ENCODE measurements at regions not wholly inside any gene's neighbourhood (a gene's known extent, or its start where the extent isn't known, plus 50 kb on each side); places are given as distances from the start of the nearest gene placed in this dataset.

DNA sequence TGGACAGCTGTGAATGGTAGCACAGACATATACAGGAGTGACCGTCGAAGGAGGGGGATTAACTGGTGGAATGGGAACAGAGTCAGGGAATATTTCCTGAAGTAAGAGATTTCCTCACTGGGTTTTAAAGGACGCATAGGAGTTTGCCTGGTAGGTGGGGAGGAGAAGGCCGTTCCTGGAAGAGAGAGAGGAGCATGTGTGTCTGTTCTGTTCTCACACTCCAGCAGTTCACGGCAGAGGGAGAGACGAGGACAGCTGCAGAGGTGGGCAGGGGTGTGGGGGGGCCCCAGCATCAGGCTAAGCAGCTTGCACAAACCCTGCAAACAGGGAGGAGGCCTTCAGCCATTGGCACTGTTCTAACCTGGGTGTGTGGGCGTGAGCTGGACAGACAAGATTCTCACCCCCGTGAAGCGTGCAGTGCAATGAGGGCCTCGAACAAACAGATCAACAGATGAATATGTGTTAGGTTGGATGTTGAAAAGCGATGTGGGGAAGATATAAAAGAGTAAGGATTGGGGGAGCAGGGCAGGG, 85.3 kb upstream of the GSE1 start:
- no peak overlapping the region for H2AFZ ChIP-seq (ENCODE audit: low read depth, low read length)
- no peaks in the 10 kb centered on the region for H3K27me3 ChIP-seq (ENCODE audit: low read depth, low read length)
- no peaks in the 10 kb centered on the region for H3K79me2 ChIP-seq (ENCODE audit: low read length)
- no peak overlapping the region for H3K4me3 ChIP-seq (ENCODE audit: low read length)
- no peaks in the 10 kb centered on the region for H3K9me3 ChIP-seq (ENCODE audit: insufficient read depth, low read length)
- TF ChIP-seq, protein P1, sequence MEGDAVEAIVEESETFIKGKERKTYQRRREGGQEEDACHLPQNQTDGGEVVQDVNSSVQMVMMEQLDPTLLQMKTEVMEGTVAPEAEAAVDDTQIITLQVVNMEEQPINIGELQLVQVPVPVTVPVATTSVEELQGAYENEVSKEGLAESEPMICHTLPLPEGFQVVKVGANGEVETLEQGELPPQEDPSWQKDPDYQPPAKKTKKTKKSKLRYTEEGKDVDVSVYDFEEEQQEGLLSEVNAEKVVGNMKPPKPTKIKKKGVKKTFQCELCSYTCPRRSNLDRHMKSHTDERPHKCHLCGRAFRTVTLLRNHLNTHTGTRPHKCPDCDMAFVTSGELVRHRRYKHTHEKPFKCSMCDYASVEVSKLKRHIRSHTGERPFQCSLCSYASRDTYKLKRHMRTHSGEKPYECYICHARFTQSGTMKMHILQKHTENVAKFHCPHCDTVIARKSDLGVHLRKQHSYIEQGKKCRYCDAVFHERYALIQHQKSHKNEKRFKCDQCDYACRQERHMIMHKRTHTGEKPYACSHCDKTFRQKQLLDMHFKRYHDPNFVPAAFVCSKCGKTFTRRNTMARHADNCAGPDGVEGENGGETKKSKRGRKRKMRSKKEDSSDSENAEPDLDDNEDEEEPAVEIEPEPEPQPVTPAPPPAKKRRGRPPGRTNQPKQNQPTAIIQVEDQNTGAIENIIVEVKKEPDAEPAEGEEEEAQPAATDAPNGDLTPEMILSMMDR (IDR thresholded peaks at IDR 0.05; ENCODE audit: low read depth, low read length) = no peak
- no peak for TF ChIP-seq EZH2phosphoT487 (IDR thresholded peaks at IDR 0.05; ENCODE audit: low read depth)
- no peak overlapping the region for H3K9ac ChIP-seq (ENCODE audit: low read length)
- H4K20me1 ChIP-seq (ENCODE audit: insufficient read depth, low read length) = no peaks in the 10 kb centered on the region
- H3K27ac ChIP-seq (ENCODE audit: low read length) = no peak overlapping the region
- no peaks in the 10 kb centered on the region for H3K36me3 ChIP-seq (replicated peaks; ENCODE audit: low read depth, low read length)
- peaks cover 21% of the 10 kb centered on the region for H3K4me1 ChIP-seq (ENCODE audit: low read length)
- no peak overlapping the region for H3K4me2 ChIP-seq (ENCODE audit: low read length)

DNA sequence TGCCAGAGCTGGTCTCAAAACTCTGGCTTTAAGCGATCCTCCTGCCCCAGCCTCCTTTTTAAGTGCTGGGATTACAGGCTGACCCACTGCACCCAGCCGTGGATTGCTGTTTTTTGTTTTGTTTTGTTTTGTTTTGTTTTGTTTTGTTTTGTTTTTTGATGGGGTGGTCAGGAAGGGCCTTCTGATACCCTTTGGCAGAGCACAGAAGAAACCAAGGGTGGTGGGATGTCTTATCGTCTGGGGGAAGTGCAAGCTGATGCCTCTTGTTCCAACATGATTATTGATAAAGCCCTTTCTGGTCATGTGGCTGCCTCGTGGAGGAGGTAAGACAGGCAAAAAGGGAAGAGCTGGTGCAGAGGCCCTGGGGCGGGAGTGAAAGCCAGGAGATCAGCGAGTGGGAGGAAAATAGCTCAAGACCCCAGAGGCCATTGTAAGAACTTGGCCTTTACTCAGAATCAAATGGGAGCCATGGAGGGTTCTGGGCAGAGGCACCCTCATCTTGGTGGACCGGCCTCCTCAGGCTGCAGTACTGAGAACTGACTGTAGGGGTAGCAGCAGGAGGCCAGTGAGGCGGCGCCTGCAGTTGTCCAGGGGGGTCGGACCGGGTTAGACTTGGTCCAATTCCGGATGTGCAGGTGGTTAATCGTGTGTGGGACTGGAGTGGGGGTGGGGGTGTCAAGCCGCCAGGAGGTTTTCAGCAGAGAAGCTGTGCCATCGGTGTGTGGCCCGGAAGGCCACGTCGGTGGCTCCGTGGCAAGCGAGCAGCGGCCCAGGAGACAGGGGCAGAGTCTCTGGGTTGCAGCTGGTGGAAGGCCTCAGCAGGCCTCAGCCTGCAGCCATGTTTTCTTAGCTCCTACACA, 84.4 kb upstream of the GSE1 start:
- TF ChIP-seq, protein P1 (IDR thresholded peaks at IDR 0.05; ENCODE audit: low read depth, low read length) = peak; percentile 36
- no peak for TF ChIP-seq EZH2phosphoT487 (IDR thresholded peaks at IDR 0.05; ENCODE audit: low read depth)
- H3K4me2 ChIP-seq (ENCODE audit: low read length) = no peak overlapping the region
- no peaks in the 10 kb centered on the region for H3K9me3 ChIP-seq (ENCODE audit: insufficient read depth, low read length)

DNA sequence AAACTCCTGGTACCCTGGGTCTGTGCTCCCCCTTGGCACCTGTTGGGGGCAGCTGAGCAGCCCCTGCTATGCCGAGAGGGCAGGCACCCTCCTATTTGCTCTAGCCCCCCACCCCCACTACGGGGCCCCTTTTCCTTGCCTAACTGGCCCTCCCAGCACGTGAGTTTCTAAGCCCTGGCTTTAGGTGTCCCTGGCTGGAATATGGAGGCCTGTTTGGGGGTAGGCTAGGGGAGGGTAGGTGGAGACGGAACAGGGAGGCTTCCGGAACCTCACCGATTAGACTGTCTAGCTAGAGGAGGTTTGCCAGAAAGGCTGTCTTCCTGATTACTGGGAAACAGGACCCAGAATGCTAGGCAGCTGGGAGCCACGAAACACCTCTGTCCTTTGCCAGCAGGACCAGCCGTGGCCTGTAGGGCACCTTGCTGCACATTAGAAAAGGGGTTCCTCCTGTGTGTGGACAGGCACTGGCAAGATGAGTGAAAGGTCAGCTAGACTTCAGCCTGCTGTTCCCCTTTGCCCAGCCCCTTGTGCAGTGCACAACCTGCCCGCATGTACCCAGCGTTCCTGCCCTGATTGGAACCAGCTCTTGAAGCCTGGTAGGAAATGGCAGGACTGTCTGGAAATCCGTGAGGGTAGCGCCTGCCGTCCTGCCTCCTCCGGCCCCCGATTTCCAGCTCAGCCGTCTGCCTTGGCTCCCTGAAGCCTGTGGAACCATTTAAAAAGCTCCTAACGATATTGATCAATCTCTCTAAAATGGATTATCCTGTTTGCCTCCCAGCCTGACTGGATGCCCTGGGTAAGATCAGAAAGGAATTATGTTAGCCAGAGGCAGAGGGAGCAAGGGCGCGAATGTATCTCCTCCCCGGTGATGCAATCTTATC, 83.4 kb upstream of the GSE1 start:
- no peak overlapping the region for H3K27ac ChIP-seq (ENCODE audit: low read length)
- H4K20me1 ChIP-seq (ENCODE audit: insufficient read depth, low read length) = no peaks in the 10 kb centered on the region
- no peak for TF ChIP-seq EZH2phosphoT487 (IDR thresholded peaks at IDR 0.05; ENCODE audit: low read depth)
- TF ChIP-seq, protein P1 (IDR thresholded peaks at IDR 0.05; ENCODE audit: low read depth, low read length) = no peak

More for the DNA sequence above, 84.4 kb upstream of the GSE1 start:
- H4K20me1 ChIP-seq (ENCODE audit: insufficient read depth, low read length) = no peaks in the 10 kb centered on the region
- no peak overlapping the region for H3K9ac ChIP-seq (ENCODE audit: low read length)
- peaks cover 21% of the 10 kb centered on the region for H3K4me1 ChIP-seq (ENCODE audit: low read length)
- no peak overlapping the region for H3K4me3 ChIP-seq (ENCODE audit: low read length)
- no peaks in the 10 kb centered on the region for H3K36me3 ChIP-seq (replicated peaks; ENCODE audit: low read depth, low read length)
- no peak overlapping the region for H3K27ac ChIP-seq (ENCODE audit: low read length)
- no peak overlapping the region for H2AFZ ChIP-seq (ENCODE audit: low read depth, low read length)
- no peaks in the 10 kb centered on the region for H3K79me2 ChIP-seq (ENCODE audit: low read length)
- H3K27me3 ChIP-seq (ENCODE audit: low read depth, low read length) = no peaks in the 10 kb centered on the region

DNA sequence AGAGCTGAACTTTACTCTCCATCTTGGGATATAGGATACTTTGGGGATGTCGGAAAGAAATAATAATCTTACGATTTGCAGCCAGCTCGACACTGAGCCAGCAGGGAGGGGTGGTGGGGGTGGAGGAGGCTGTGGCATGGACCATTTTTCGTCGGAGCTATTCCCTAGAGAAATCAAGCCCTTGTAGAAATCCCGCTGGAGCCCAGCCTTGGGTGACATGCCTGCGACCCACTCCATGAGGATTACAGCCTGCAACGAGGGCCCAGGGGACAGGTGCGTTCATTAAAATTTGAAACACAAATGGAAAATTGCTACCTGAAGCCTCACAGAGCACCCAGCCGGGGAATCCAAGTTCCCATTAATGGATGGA, 82.8 kb upstream of the GSE1 start:
- no peak overlapping the region for H3K4me3 ChIP-seq (ENCODE audit: low read length)
- H3K27me3 ChIP-seq (ENCODE audit: low read depth, low read length) = no peaks in the 10 kb centered on the region
- no peak overlapping the region for H3K4me2 ChIP-seq (ENCODE audit: low read length)
- H3K9ac ChIP-seq (ENCODE audit: low read length) = no peak overlapping the region
- peaks cover 5% of the 10 kb centered on the region for H3K4me1 ChIP-seq (ENCODE audit: low read length)
- no peak overlapping the region for H2AFZ ChIP-seq (ENCODE audit: low read depth, low read length)
- no peak overlapping the region for H3K27ac ChIP-seq (ENCODE audit: low read length)
- no peaks in the 10 kb centered on the region for H3K36me3 ChIP-seq (replicated peaks; ENCODE audit: low read depth, low read length)
- no peaks in the 10 kb centered on the region for H3K79me2 ChIP-seq (ENCODE audit: low read length)
- no peak for TF ChIP-seq EZH2phosphoT487 (IDR thresholded peaks at IDR 0.05; ENCODE audit: low read depth)
- TF ChIP-seq, protein P1 (IDR thresholded peaks at IDR 0.05; ENCODE audit: low read depth, low read length) = no peak
- H4K20me1 ChIP-seq (ENCODE audit: insufficient read depth, low read length) = no peaks in the 10 kb centered on the region
- H3K9me3 ChIP-seq (ENCODE audit: insufficient read depth, low read length) = no peaks in the 10 kb centered on the region

More for the DNA sequence above, 83.4 kb upstream of the GSE1 start:
- H3K79me2 ChIP-seq (ENCODE audit: low read length) = no peaks in the 10 kb centered on the region
- H3K4me3 ChIP-seq (ENCODE audit: low read length) = no peak overlapping the region
- H2AFZ ChIP-seq (ENCODE audit: low read depth, low read length) = no peak overlapping the region
- no peaks in the 10 kb centered on the region for H3K27me3 ChIP-seq (ENCODE audit: low read depth, low read length)
- no peak overlapping the region for H3K4me2 ChIP-seq (ENCODE audit: low read length)
- no peaks in the 10 kb centered on the region for H3K36me3 ChIP-seq (replicated peaks; ENCODE audit: low read depth, low read length)
- H3K9me3 ChIP-seq (ENCODE audit: insufficient read depth, low read length) = no peaks in the 10 kb centered on the region
- H3K4me1 ChIP-seq (ENCODE audit: low read length) = peaks cover 11% of the 10 kb centered on the region
- no peak overlapping the region for H3K9ac ChIP-seq (ENCODE audit: low read length)
